ENCODE measurements at regions not wholly inside any gene's neighbourhood (a gene's known extent, or its start where the extent isn't known, plus 50 kb on each side); places are given as distances from the start of the nearest gene placed in this dataset.

DNA sequence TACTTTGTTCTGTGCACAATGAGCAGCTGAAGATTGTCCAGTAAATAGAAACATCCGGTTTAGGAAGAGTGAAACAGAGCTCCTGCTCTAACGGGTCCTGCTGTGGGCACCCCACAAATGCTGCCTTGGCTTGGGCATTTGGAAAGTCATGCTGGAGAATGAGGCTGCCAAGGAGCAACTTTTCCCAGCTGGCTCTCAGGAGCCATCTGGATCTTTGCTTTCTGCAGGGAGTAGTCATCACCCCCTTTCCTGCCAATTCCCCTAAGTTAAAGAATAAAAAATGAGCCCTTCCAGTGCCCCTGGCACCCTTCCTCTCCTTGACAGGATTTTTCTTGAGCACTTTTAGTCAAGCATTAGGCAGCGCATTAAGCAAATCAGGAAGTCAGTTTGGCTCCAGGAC lies 90.0 kb downstream of the FAM43A start (continued):
- TF ChIP-seq ISL2 (CRISPR knock-in tag; IDR thresholded peaks at IDR 0.05) (no peak), STAG1 (CRISPR knock-in tag; IDR thresholded peaks at IDR 0.05) (no peak), KAT7 (CRISPR knock-in tag; IDR thresholded peaks at IDR 0.05; ENCODE audit: borderline replicate concordance) (no peak)
- TF ChIP-seq, protein P1, sequence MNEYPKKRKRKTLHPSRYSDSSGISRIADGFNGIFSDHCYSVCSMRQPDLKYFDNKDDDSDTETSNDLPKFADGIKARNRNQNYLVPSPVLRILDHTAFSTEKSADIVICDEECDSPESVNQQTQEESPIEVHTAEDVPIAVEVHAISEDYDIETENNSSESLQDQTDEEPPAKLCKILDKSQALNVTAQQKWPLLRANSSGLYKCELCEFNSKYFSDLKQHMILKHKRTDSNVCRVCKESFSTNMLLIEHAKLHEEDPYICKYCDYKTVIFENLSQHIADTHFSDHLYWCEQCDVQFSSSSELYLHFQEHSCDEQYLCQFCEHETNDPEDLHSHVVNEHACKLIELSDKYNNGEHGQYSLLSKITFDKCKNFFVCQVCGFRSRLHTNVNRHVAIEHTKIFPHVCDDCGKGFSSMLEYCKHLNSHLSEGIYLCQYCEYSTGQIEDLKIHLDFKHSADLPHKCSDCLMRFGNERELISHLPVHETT (CRISPR knock-in tag; conservative IDR thresholded peaks at IDR 0.05): no peak
- TF ChIP-seq, protein P2, sequence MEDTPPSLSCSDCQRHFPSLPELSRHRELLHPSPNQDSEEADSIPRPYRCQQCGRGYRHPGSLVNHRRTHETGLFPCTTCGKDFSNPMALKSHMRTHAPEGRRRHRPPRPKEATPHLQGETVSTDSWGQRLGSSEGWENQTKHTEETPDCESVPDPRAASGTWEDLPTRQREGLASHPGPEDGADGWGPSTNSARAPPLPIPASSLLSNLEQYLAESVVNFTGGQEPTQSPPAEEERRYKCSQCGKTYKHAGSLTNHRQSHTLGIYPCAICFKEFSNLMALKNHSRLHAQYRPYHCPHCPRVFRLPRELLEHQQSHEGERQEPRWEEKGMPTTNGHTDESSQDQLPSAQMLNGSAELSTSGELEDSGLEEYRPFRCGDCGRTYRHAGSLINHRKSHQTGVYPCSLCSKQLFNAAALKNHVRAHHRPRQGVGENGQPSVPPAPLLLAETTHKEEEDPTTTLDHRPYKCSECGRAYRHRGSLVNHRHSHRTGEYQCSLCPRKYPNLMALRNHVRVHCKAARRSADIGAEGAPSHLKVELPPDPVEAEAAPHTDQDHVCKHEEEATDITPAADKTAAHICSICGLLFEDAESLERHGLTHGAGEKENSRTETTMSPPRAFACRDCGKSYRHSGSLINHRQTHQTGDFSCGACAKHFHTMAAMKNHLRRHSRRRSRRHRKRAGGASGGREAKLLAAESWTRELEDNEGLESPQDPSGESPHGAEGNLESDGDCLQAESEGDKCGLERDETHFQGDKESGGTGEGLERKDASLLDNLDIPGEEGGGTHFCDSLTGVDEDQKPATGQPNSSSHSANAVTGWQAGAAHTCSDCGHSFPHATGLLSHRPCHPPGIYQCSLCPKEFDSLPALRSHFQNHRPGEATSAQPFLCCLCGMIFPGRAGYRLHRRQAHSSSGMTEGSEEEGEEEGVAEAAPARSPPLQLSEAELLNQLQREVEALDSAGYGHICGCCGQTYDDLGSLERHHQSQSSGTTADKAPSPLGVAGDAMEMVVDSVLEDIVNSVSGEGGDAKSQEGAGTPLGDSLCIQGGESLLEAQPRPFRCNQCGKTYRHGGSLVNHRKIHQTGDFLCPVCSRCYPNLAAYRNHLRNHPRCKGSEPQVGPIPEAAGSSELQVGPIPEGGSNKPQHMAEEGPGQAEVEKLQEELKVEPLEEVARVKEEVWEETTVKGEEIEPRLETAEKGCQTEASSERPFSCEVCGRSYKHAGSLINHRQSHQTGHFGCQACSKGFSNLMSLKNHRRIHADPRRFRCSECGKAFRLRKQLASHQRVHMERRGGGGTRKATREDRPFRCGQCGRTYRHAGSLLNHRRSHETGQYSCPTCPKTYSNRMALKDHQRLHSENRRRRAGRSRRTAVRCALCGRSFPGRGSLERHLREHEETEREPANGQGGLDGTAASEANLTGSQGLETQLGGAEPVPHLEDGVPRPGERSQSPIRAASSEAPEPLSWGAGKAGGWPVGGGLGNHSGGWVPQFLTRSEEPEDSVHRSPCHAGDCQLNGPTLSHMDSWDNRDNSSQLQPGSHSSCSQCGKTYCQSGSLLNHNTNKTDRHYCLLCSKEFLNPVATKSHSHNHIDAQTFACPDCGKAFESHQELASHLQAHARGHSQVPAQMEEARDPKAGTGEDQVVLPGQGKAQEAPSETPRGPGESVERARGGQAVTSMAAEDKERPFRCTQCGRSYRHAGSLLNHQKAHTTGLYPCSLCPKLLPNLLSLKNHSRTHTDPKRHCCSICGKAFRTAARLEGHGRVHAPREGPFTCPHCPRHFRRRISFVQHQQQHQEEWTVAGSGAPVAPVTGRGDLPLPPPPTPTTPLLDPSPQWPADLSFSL (CRISPR knock-in tag; IDR thresholded peaks at IDR 0.05): no peak
- TF ChIP-seq, protein P3, sequence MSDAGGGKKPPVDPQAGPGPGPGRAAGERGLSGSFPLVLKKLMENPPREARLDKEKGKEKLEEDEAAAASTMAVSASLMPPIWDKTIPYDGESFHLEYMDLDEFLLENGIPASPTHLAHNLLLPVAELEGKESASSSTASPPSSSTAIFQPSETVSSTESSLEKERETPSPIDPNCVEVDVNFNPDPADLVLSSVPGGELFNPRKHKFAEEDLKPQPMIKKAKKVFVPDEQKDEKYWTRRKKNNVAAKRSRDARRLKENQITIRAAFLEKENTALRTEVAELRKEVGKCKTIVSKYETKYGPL (CRISPR knock-in tag; IDR thresholded peaks at IDR 0.05): no peak
